Loucy (cell line): ENCODE measurements at regions not wholly inside any gene's neighbourhood (a gene's known extent, or its start where the extent isn't known, plus 50 kb on each side); places are given as distances from the start of the nearest gene placed in this dataset.

Experiments
- H2AFZ ChIP-seq: fragments of 200-600 bp; sonication (generic); 2 replicates; pipeline ENCODE4 v1.6.0; 2016; ENCODE audit warnings: antibody characterized with exemption, mild to moderate bottlenecking, low read length, moderate library complexity
- H3F3A ChIP-seq: fragments of 200-600 bp; 2 replicates; pipeline ENCODE4 v1.6.0; 2016; ENCODE audit warnings: antibody characterized with exemption, low read depth, mild to moderate bottlenecking
- H3K27me3 ChIP-seq: fragments of 200-600 bp; sonication (generic); 2 replicates; pipeline ENCODE4 v1.6.1; 2014; ENCODE audit warnings: low read length, mild to moderate bottlenecking; ENCODE audit not compliant: insufficient read depth, poor library complexity, severe bottlenecking
- H3K36me3 ChIP-seq: fragments of 200-600 bp; sonication (generic); 2 replicates; pipeline ENCODE4 v1.6.1; 2016; ENCODE audit warnings: low read length; ENCODE audit not compliant: insufficient read depth
- H3K4me1 ChIP-seq: fragments of 200-600 bp; sonication (generic); 2 replicates; pipeline ENCODE4 v1.5.1; 2014; ENCODE audit warnings: low read length, mild to moderate bottlenecking; ENCODE audit not compliant: insufficient read depth, poor library complexity, severe bottlenecking
- H3K4me2 ChIP-seq: fragments of 200-600 bp; sonication (generic); 2 replicates; pipeline ENCODE4 v1.6.0; 2014; ENCODE audit warnings: antibody characterized with exemption, low read length, low read depth, mild to moderate bottlenecking; ENCODE audit not compliant: poor library complexity, severe bottlenecking
- H3K4me3 ChIP-seq: fragments of 200-600 bp; sonication (generic); 2 replicates; pipeline ENCODE4 v1.5.1; 2014; ENCODE audit warnings: low read length, mild to moderate bottlenecking, mixed read lengths; ENCODE audit not compliant: poor library complexity, severe bottlenecking
- H3K79me2 ChIP-seq: fragments of 200-600 bp; sonication (generic); 2 replicates; pipeline ENCODE4 v1.6.1; 2014; ENCODE audit warnings: low read length; ENCODE audit not compliant: insufficient read depth
- H3K9ac ChIP-seq: fragments of 200-600 bp; sonication (generic); 2 replicates; pipeline ENCODE4 v1.6.0; 2014; ENCODE audit warnings: mild to moderate bottlenecking, low read depth, low read length, moderate library complexity; ENCODE audit not compliant: poor library complexity, severe bottlenecking
- H3K9me2 ChIP-seq: fragments of 200-600 bp; sonication (generic); replicated peaks from 2 replicates; pipeline ENCODE4 v1.6.1; 2016; ENCODE audit warnings: low read depth, low read length, mixed read lengths
- H3K9me3 ChIP-seq: fragments of 200-600 bp; sonication (generic); 2 replicates; pipeline ENCODE4 v1.6.1; 2014; ENCODE audit warnings: mild to moderate bottlenecking, antibody characterized with exemption, low read length, low read depth; ENCODE audit not compliant: insufficient read depth
- H4K20me1 ChIP-seq: fragments of 200-600 bp; sonication (generic); 2 replicates; pipeline ENCODE4 v1.6.0; 2014; ENCODE audit warnings: antibody characterized with exemption, low read length, mild to moderate bottlenecking; ENCODE audit not compliant: insufficient read depth, poor library complexity, severe bottlenecking
- EZH2phosphoT487 ChIP-seq: fragments of 200-600 bp; IDR thresholded peaks from 2 replicates; pipeline ENCODE4 v1.6.1; 2018; ENCODE audit warnings: antibody characterized with exemption, mild to moderate bottlenecking, moderate library complexity, borderline replicate concordance
- TF ChIP-seq, protein P1 (sequence below): fragments of 200-600 bp; sonication (generic); conservative IDR thresholded peaks from 2 replicates; pipeline ENCODE4 v1.5.1; 2014; ENCODE audit warnings: mild to moderate bottlenecking, antibody characterized with exemption, low read length

DNA sequence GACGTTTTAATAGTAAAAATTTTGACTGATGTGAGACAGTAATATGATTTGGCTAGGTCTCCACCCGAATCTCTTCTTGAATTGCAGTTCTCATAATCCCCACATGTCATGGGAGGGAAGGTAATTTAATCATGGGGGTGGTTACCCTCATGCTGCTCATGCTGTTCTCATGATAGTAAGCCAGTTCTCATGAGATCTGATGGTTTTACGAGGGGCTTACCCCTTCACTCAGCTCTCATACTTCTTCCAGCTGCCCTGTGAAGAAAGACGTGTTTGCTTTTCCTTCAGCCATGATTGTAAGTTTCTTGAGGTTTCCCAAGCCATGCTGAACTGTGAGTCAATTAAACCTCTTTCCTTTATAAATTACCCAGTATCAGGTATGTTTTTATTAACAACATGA lies 327.0 kb upstream of the CDH7 start:
- Histone ChIP-seq H2AFZ (no peak overlapping the region), H3F3A (no peaks in the 10 kb centered on the region), H4K20me1 (no peaks in the 10 kb centered on the region), H3K9me2 (no peaks in the 10 kb centered on the region), H3K9me3 (no peaks in the 10 kb centered on the region), H3K9ac (no peak overlapping the region), H3K27me3 (no peaks in the 10 kb centered on the region), H3K4me2 (no peak overlapping the region), H3K79me2 (no peaks in the 10 kb centered on the region), H3K4me3 (no peak overlapping the region), H3K36me3 (no peaks in the 10 kb centered on the region), H3K4me1 (no peaks in the 10 kb centered on the region)
- TF ChIP-seq, protein P1, sequence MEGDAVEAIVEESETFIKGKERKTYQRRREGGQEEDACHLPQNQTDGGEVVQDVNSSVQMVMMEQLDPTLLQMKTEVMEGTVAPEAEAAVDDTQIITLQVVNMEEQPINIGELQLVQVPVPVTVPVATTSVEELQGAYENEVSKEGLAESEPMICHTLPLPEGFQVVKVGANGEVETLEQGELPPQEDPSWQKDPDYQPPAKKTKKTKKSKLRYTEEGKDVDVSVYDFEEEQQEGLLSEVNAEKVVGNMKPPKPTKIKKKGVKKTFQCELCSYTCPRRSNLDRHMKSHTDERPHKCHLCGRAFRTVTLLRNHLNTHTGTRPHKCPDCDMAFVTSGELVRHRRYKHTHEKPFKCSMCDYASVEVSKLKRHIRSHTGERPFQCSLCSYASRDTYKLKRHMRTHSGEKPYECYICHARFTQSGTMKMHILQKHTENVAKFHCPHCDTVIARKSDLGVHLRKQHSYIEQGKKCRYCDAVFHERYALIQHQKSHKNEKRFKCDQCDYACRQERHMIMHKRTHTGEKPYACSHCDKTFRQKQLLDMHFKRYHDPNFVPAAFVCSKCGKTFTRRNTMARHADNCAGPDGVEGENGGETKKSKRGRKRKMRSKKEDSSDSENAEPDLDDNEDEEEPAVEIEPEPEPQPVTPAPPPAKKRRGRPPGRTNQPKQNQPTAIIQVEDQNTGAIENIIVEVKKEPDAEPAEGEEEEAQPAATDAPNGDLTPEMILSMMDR, result no peak
- no peak for TF ChIP-seq EZH2phosphoT487

- no peak overlapping the region for H3K4me3 ChIP-seq
- H3K4me1 ChIP-seq, result no peaks in the 10 kb centered on the region
- H3K9me2 ChIP-seq, result no peaks in the 10 kb centered on the region
- no peaks in the 10 kb centered on the region for H4K20me1 ChIP-seq
- no peaks in the 10 kb centered on the region for H3K27me3 ChIP-seq
- H3K4me2 ChIP-seq, result no peak overlapping the region
- H3K36me3 ChIP-seq, result no peaks in the 10 kb centered on the region
- no peaks in the 10 kb centered on the region for H3K79me2 ChIP-seq
- H3K9me3 ChIP-seq, result no peaks in the 10 kb centered on the region
- no peak overlapping the region for H3K9ac ChIP-seq
- TF ChIP-seq, protein P1, result no peak
- no peak for TF ChIP-seq EZH2phosphoT487
- H3F3A ChIP-seq, result no peaks in the 10 kb centered on the region
- no peak overlapping the region for H2AFZ ChIP-seq
Observed at GRCh38 chr18:65422544-65423136, 328.2 kb upstream of the CDH7 start.

GRCh38 chr18:65415098-65415497 lies 335.7 kb upstream of the CDH7 start:
- H3K9me2 ChIP-seq, result no peaks in the 10 kb centered on the region; the same call in 1 of the 2 replicates
- H3K36me3 ChIP-seq, result no peaks in the 10 kb centered on the region
- no peaks in the 10 kb centered on the region for H3K9me3 ChIP-seq
- no peaks in the 10 kb centered on the region for H3K27me3 ChIP-seq
- H3K9ac ChIP-seq, result no peak overlapping the region
- TF ChIP-seq, protein P1, result no peak
- no peak for TF ChIP-seq EZH2phosphoT487
- H3K79me2 ChIP-seq, result no peaks in the 10 kb centered on the region
- H3F3A ChIP-seq, result no peaks in the 10 kb centered on the region
- H3K4me3 ChIP-seq, result no peak overlapping the region
- no peaks in the 10 kb centered on the region for H4K20me1 ChIP-seq
- no peaks in the 10 kb centered on the region for H3K4me1 ChIP-seq
- no peak overlapping the region for H3K4me2 ChIP-seq
- no peak overlapping the region for H2AFZ ChIP-seq
